ENCODE measurements at regions not wholly inside any gene's neighbourhood (a gene's known extent, or its start where the extent isn't known, plus 50 kb on each side); places are given as distances from the start of the nearest gene placed in this dataset.
A peak's percentile ranks its signal among the peaks of the same experiment; 100 is the strongest.

- Histone ChIP-seq H3K27ac (no peak overlapping the region), H3K27me3 (replicated peaks) (no peaks in the 10 kb centered on the region; the same call in 1 of the 2 replicates), H3K4me1 (replicated peaks) (no peaks in the 10 kb centered on the region), H3K36me3 (no peaks in the 10 kb centered on the region), H3K4me3 (no peak overlapping the region), H3K9me3 (replicated peaks) (no peaks in the 10 kb centered on the region)
- no peak for DNase-seq (ENCODE audit: low read depth in 1 of 2, low spot score in 2 of 2)
These were observed 410.3 kb downstream of the FOXG1 start for GRCh38 chr14:29176876-29177275.

DNA sequence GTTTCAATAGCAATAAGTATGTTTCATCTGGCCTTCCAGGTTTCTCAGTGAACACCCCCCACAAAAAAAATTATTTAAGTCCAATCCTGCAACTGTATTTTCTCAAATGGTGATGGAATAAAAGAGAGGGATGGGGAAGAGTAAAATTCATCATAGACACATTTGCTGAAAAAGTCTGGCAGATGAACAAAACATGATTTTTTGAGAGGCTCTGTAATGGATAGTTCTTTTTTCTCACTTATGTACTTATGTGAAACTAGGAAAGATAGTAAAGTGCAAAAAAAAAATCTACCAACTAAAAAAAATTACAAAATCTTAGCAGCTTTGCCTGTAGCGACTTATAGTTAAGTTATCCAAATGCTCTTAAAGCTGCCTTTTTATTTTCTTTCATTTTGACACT lies 412.4 kb downstream of the FOXG1 start:
- Histone ChIP-seq H3K4me3 (no peak overlapping the region), H3K27ac (no peak overlapping the region), H3K36me3 (no peaks in the 10 kb centered on the region), H3K9me3 (replicated peaks) (no peaks in the 10 kb centered on the region), H3K4me1 (replicated peaks) (no peaks in the 10 kb centered on the region), H3K27me3 (replicated peaks) (no peaks in the 10 kb centered on the region; the same call in 1 of the 2 replicates)
- DNase-seq (ENCODE audit: low read depth in 1 of 2, low spot score in 2 of 2) = no peak

- Histone ChIP-seq H3K27ac (no peak overlapping the region), H3K9me3 (replicated peaks) (no peaks in the 10 kb centered on the region), H3K4me3 (no peak overlapping the region), H3K27me3 (replicated peaks) (no peaks in the 10 kb centered on the region), H3K4me1 (replicated peaks) (no peaks in the 10 kb centered on the region), H3K36me3 (no peaks in the 10 kb centered on the region)
- DNase-seq (ENCODE audit: low read depth in 1 of 2, low spot score in 2 of 2) = no peak
These were observed 424.5 kb downstream of the FOXG1 start for GRCh38 chr14:29191092-29191491.

DNA sequence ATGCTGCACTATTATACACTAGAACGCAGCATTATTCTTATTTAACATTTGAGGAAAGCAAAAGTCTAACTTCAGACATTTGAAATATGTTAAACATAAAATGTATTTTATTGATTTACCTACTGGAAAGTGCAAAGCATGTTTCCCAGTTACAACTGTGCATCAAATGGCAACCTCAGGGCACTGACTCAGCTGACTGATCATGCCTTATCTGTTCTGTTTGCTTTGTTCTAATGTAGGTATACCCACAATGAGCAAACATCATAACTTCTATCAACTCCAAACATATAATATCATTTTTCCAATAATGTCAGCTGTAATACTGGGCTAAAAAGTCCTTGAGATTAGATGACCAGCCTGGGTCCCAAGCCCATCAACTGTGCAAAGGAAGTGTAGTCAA lies 431.0 kb downstream of the FOXG1 start:
- no peaks in the 10 kb centered on the region for H3K4me1 ChIP-seq (replicated peaks)

GRCh38 chr14:29205658-29206057 lies 439.1 kb downstream of the FOXG1 start:
- H3K27me3 ChIP-seq (replicated peaks) = no peaks in the 10 kb centered on the region

More for the DNA sequence above, 431.0 kb downstream of the FOXG1 start:
- Histone ChIP-seq H3K27ac (no peak overlapping the region), H3K4me3 (no peak overlapping the region), H3K27me3 (replicated peaks) (no peaks in the 10 kb centered on the region), H3K9me3 (replicated peaks) (no peaks in the 10 kb centered on the region), H3K36me3 (no peaks in the 10 kb centered on the region)
- no peak for DNase-seq (ENCODE audit: low read depth in 1 of 2, low spot score in 2 of 2)

DNA sequence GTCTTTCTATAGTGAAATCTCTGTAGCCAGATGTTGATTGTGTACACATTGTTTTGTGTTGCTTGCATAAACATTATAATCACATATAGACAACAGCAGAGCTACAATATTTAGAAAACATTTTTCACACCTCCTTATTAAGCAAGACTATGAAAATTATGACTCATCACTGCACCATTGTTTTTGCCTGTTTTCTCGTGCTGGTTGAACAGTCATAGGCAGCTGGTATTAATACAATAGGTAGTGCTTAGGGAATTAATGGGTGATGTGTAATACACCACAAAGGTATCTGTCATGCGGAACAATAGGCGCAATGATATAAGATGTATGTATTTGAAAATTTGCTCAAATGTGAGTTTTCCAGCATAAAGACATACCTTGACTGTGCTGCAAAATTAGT lies 449.3 kb downstream of the FOXG1 start:
- DNase-seq (ENCODE audit: low read depth in 1 of 2, low spot score in 2 of 2) = no peak
- Histone ChIP-seq H3K27me3 (replicated peaks) (no peaks in the 10 kb centered on the region), H3K4me1 (replicated peaks) (peaks cover 4% of the 10 kb centered on the region; the same call in 1 of the 2 replicates), H3K36me3 (no peaks in the 10 kb centered on the region), H3K4me3 (no peak overlapping the region), H3K27ac (no peak overlapping the region), H3K9me3 (replicated peaks) (no peaks in the 10 kb centered on the region)

More at GRCh38 chr14:29205658-29206057, 439.1 kb downstream of the FOXG1 start:
- no peak for DNase-seq (ENCODE audit: low read depth in 1 of 2, low spot score in 2 of 2)
- Histone ChIP-seq H3K4me1 (replicated peaks) (no peaks in the 10 kb centered on the region), H3K9me3 (replicated peaks) (no peaks in the 10 kb centered on the region), H3K4me3 (no peak overlapping the region), H3K36me3 (no peaks in the 10 kb centered on the region), H3K27ac (no peak overlapping the region)

- Histone ChIP-seq H3K4me3 (no peak overlapping the region), H3K9me3 (replicated peaks) (no peaks in the 10 kb centered on the region), H3K4me1 (replicated peaks) (peaks cover 4% of the 10 kb centered on the region; the same call in 1 of the 2 replicates), H3K27me3 (replicated peaks) (no peaks in the 10 kb centered on the region), H3K36me3 (no peaks in the 10 kb centered on the region), H3K27ac (no peak overlapping the region)
- DNase-seq (ENCODE audit: low read depth in 1 of 2, low spot score in 2 of 2) = no peak
These were observed 450.0 kb downstream of the FOXG1 start for GRCh38 chr14:29216268-29217232.

- Histone ChIP-seq H3K9me3 (replicated peaks) (no peaks in the 10 kb centered on the region), H3K4me1 (replicated peaks) (peaks cover 4% of the 10 kb centered on the region; the same call in 1 of the 2 replicates), H3K27ac (no peak overlapping the region), H3K4me3 (no peak overlapping the region), H3K27me3 (replicated peaks) (no peaks in the 10 kb centered on the region), H3K36me3 (no peaks in the 10 kb centered on the region)
- DNase-seq (ENCODE audit: low read depth in 1 of 2, low spot score in 2 of 2) = no peak
These were observed 451.3 kb downstream of the FOXG1 start for GRCh38 chr14:29217813-29218450.

GRCh38 chr14:29220072-29220471 lies 453.5 kb downstream of the FOXG1 start:
- DNase-seq (ENCODE audit: low read depth in 1 of 2, low spot score in 2 of 2) = no peak
- Histone ChIP-seq H3K4me1 (replicated peaks) (peaks cover 4% of the 10 kb centered on the region; the same call in 1 of the 2 replicates), H3K27me3 (replicated peaks) (no peaks in the 10 kb centered on the region), H3K36me3 (no peaks in the 10 kb centered on the region), H3K9me3 (replicated peaks) (no peaks in the 10 kb centered on the region), H3K27ac (no peak overlapping the region), H3K4me3 (no peak overlapping the region)

- DNase-seq (ENCODE audit: low read depth in 1 of 2, low spot score in 2 of 2) = no peak
These were observed 454.0 kb downstream of the FOXG1 start for GRCh38 chr14:29220566-29220965.

GRCh38 chr14:29222006-29222405 lies 455.4 kb downstream of the FOXG1 start:
- Histone ChIP-seq H3K9me3 (replicated peaks) (no peaks in the 10 kb centered on the region), H3K4me1 (replicated peaks) (peaks cover under 1% of the 10 kb centered on the region; the same call in 1 of the 2 replicates), H3K4me3 (no peak overlapping the region), H3K27me3 (replicated peaks) (no peaks in the 10 kb centered on the region), H3K27ac (no peak overlapping the region), H3K36me3 (no peaks in the 10 kb centered on the region)
- DNase-seq (ENCODE audit: low read depth in 1 of 2, low spot score in 2 of 2) = no peak

More at GRCh38 chr14:29220566-29220965, 454.0 kb downstream of the FOXG1 start:
- no peaks in the 10 kb centered on the region for H3K36me3 ChIP-seq
- H3K9me3 ChIP-seq (replicated peaks) = no peaks in the 10 kb centered on the region
- no peak overlapping the region for H3K27ac ChIP-seq
- no peak overlapping the region for H3K4me3 ChIP-seq
- H3K27me3 ChIP-seq (replicated peaks) = no peaks in the 10 kb centered on the region
- H3K4me1 ChIP-seq (replicated peaks) = peaks cover 4% of the 10 kb centered on the region; the same call in 1 of the 2 replicates

DNA sequence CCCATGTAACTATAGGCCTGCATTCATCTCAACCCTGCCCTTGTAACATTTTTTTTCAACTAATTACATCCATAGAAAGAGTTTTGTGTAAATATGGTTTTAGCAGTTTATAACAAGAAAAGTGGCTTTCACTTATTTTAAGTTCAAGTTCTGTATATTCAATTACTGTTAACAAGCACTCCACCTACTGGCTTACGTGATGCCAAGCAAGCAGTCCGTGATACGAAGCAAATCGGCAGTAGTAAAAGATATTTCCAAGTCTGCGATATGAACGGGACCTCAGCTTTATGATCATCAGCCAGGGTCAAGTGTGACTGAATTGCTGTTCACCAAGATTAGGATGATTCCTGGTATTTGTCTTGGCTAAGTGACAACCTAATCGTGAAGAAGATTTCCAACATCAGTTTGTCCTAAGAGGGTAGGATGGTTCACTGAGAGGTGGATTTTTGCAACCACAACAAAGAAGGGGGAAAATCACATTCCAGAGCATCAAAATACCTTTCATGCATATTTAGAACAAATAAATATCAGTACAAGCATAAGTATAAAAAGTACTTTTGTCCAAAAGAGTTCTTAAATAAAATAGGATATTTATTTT lies 456.2 kb downstream of the FOXG1 start:
- Histone ChIP-seq H3K9me3 (replicated peaks) (no peaks in the 10 kb centered on the region), H3K4me1 (replicated peaks) (no peaks in the 10 kb centered on the region), H3K36me3 (no peaks in the 10 kb centered on the region), H3K27me3 (replicated peaks) (no peaks in the 10 kb centered on the region), H3K27ac (no peak overlapping the region), H3K4me3 (no peak overlapping the region)
- DNase-seq (ENCODE audit: low read depth in 1 of 2, low spot score in 2 of 2) = peak in 1 of 2 experiments; percentile 11

GRCh38 chr14:29223947-29224346 lies 457.4 kb downstream of the FOXG1 start:
- H3K9me3 ChIP-seq (replicated peaks) = no peaks in the 10 kb centered on the region
- no peaks in the 10 kb centered on the region for H3K36me3 ChIP-seq
- DNase-seq (ENCODE audit: low read depth in 1 of 2, low spot score in 2 of 2) = no peak
- H3K27me3 ChIP-seq (replicated peaks) = no peaks in the 10 kb centered on the region
- H3K4me1 ChIP-seq (replicated peaks) = no peaks in the 10 kb centered on the region
- H3K27ac ChIP-seq = no peak overlapping the region
- H3K4me3 ChIP-seq = no peak overlapping the region

- Histone ChIP-seq H3K36me3 (no peaks in the 10 kb centered on the region), H3K27ac (no peak overlapping the region), H3K4me3 (no peak overlapping the region), H3K4me1 (replicated peaks) (no peaks in the 10 kb centered on the region), H3K27me3 (replicated peaks) (no peaks in the 10 kb centered on the region), H3K9me3 (replicated peaks) (no peaks in the 10 kb centered on the region)
- DNase-seq (ENCODE audit: low read depth in 1 of 2, low spot score in 2 of 2) = no peak
These were observed 461.0 kb downstream of the FOXG1 start for GRCh38 chr14:29227631-29228030.
